ENCODE measurements at regions not wholly inside any gene's neighbourhood (a gene's known extent, or its start where the extent isn't known, plus 50 kb on each side); places are given as distances from the start of the nearest gene placed in this dataset.

- TF ChIP-seq, protein P1, sequence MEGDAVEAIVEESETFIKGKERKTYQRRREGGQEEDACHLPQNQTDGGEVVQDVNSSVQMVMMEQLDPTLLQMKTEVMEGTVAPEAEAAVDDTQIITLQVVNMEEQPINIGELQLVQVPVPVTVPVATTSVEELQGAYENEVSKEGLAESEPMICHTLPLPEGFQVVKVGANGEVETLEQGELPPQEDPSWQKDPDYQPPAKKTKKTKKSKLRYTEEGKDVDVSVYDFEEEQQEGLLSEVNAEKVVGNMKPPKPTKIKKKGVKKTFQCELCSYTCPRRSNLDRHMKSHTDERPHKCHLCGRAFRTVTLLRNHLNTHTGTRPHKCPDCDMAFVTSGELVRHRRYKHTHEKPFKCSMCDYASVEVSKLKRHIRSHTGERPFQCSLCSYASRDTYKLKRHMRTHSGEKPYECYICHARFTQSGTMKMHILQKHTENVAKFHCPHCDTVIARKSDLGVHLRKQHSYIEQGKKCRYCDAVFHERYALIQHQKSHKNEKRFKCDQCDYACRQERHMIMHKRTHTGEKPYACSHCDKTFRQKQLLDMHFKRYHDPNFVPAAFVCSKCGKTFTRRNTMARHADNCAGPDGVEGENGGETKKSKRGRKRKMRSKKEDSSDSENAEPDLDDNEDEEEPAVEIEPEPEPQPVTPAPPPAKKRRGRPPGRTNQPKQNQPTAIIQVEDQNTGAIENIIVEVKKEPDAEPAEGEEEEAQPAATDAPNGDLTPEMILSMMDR (IDR thresholded peaks at IDR 0.05): no peak
- TF ChIP-seq POLR2A (IDR thresholded peaks at IDR 0.05): no peak
These were observed 190.1 kb downstream of the BARHL2 start for GRCh38 chr1:90526954-90527353.

Measured in adrenal gland (tissue), 5 donors.